DND-41 (cell line): ENCODE measurements at regions not wholly inside any gene's neighbourhood (a gene's known extent, or its start where the extent isn't known, plus 50 kb on each side); places are given as distances from the start of the nearest gene placed in this dataset.

Source experiments
- CTCF ChIP-seq: IDR thresholded peaks from 2 replicates; pipeline ENCODE4 v1.5.1; 2012; ENCODE audit warnings: borderline replicate concordance, low read length, moderate library complexity, mild to moderate bottlenecking; ENCODE audit not compliant: poor library complexity, severe bottlenecking; ENCODE audit errors: extremely low read depth
- EZH2 ChIP-seq: IDR thresholded peaks from 3 replicates; pipeline ENCODE4 v1.6.1; 2012; ENCODE audit warnings: borderline replicate concordance, low read depth, mild to moderate bottlenecking, moderate library complexity, low read length, inconsistent platforms; ENCODE audit not compliant: severe bottlenecking

- TF ChIP-seq EZH2 (no peak), CTCF (no peak)
Observed at GRCh38 chr13:75913925-75914324, 277.8 kb downstream of the LMO7 start.
